Prostate gland (tissue), 2 donors: ENCODE measurements at regions not wholly inside any gene's neighbourhood (a gene's known extent, or its start where the extent isn't known, plus 50 kb on each side); places are given as distances from the start of the nearest gene placed in this dataset.
A peak's percentile ranks its signal among the peaks of the same experiment; 100 is the strongest.

Experiments
- DNase-seq: peaks from one replicate; pipeline ENCODE4 v3.0.0-alpha.2; 2019; ENCODE audit warnings: low spot score
- H3K27ac ChIP-seq, 2 donors: fragments of 200-600 bp; sonication (generic); 2 replicates each; pipeline ENCODE4 v1.5.1; 2017 to 2019
- H3K27me3 ChIP-seq: fragments of 200-600 bp; sonication (generic); replicated peaks from 2 replicates; pipeline ENCODE4 v1.5.1; 2019; ENCODE audit not compliant: insufficient read depth
- H3K36me3 ChIP-seq, 2 donors: fragments of 200-600 bp; sonication (generic); 1 replicate in 1 of 2; 2 replicates in 1 of 2; pipeline versions ENCODE4 v1.5.1 to v1.8.1; 2017 to 2019
- H3K4me1 ChIP-seq: fragments of 200-600 bp; sonication (generic); replicated peaks from 2 replicates; pipeline ENCODE4 v1.5.1; 2019
- H3K4me3 ChIP-seq, 2 donors: fragments of 200-600 bp; sonication (generic); 2 replicates each; pipeline ENCODE4 v1.5.1; 2017 to 2019
- H3K9me3 ChIP-seq: fragments of 200-600 bp; sonication (generic); 2 replicates; pipeline ENCODE4 v1.5.1; 2017
- POLR2A ChIP-seq: fragments of 450-650 bp; IDR thresholded peaks from one replicate; pipeline ENCODE4 v1.6.1; 2016; ENCODE audit warnings: antibody characterized with exemption, mild to moderate bottlenecking
- POLR2AphosphoS5 ChIP-seq: sonication (generic); formaldehyde crosslinking; IDR thresholded peaks from one replicate; pipeline ENCODE4 v1.6.1; 2017; ENCODE audit warnings: antibody characterized with exemption
- WGBS: methylation state at CpG from one replicate; pipeline ENCODE4 v1.1.5; 2018; 5-methylcytosine and 5-hydroxymethylcytosine counted together
- intact Hi-C: fragments of 100-400 bp; cut with DNase I; formaldehyde crosslinking; loops from one replicate; pipeline ENCODE4 v1.14.2; 2022
- TF ChIP-seq, protein P1 (sequence below), 4 experiments: fragments of 200-600 bp in 2 of 4; fragments of 450-650 bp in 2 of 4; sonication (generic) in 2 of 4; IDR thresholded peaks; 1 replicate in 3 of 4; 2 replicates in 1 of 4; pipeline ENCODE4 v1.5.1; 2016 to 2019; ENCODE audit warnings: antibody characterized with exemption in 4 of 4, mild to moderate bottlenecking in 2 of 4, moderate library complexity in 2 of 4

GRCh38 chr22:48945621-48946458 is 881.8 kb downstream of the BRD1 start:
- TF ChIP-seq POLR2A (no peak), POLR2AphosphoS5 (no peak)
- TF ChIP-seq, protein P1, sequence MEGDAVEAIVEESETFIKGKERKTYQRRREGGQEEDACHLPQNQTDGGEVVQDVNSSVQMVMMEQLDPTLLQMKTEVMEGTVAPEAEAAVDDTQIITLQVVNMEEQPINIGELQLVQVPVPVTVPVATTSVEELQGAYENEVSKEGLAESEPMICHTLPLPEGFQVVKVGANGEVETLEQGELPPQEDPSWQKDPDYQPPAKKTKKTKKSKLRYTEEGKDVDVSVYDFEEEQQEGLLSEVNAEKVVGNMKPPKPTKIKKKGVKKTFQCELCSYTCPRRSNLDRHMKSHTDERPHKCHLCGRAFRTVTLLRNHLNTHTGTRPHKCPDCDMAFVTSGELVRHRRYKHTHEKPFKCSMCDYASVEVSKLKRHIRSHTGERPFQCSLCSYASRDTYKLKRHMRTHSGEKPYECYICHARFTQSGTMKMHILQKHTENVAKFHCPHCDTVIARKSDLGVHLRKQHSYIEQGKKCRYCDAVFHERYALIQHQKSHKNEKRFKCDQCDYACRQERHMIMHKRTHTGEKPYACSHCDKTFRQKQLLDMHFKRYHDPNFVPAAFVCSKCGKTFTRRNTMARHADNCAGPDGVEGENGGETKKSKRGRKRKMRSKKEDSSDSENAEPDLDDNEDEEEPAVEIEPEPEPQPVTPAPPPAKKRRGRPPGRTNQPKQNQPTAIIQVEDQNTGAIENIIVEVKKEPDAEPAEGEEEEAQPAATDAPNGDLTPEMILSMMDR (IDR thresholded peaks at IDR 0.05): no peak
- H3K4me3 ChIP-seq: no peak overlapping the region
- peaks cover 3% of the 10 kb centered on the region for H3K27me3 ChIP-seq
- H3K9me3 ChIP-seq: no peaks in the 10 kb centered on the region
- peak; percentile 3 for DNase-seq
- no peaks in the 10 kb centered on the region for H3K4me1 ChIP-seq
- intact Hi-C loops: no loop called here
- 84% methylated on average over 21 of the region's 22 CpGs for WGBS
- H3K27ac ChIP-seq: no peak overlapping the region
- H3K36me3 ChIP-seq: no peaks in the 10 kb centered on the region

DNA sequence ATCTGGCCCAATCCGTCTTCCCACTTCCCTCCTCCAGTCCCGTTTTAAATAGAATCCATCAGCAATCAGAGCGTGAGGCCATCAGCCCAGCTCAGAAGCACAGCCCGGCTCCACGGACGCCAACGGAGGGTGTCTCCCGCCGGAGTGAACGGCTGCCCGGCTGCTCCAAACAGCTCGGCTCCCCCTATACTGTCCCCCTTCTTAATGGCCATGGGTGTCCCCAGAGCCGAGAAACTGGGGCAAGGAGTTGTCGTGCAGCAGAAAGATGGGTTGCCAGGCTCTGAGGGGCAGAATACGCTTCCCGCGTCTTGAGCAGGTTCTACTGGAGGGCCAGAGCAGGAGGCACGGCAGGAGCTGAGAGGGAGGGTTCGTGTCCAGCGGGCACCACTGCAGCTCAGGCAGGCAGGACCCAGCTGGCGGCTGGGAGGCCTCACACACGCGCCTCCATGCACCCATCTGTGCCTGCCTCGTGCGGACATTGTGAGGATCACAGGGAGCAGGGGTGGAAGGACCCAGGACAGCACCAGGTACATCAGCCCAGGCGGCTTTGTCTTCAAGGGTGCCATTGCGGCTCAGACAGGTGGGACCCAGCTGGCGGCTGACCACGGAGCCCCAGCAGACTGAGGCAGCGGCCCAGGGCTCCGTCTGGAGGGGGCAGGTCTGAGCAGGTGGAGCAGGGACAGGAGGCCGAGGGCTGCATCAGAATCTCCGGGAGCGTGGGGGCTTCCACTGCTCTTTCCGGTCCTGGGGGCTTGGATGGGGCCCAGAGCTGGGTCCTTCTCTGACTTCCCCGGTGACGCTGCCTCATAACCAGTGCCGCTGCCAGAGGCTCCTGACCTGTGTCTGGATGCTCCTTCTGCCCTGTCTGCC is 882.7 kb downstream of the BRD1 start:
- DNase-seq: no peak

GRCh38 chr22:48944433-48944750 is 883.3 kb downstream of the BRD1 start:
- Histone ChIP-seq H3K27me3 (no peaks in the 10 kb centered on the region), H3K4me3 (no peak overlapping the region), H3K9me3 (no peaks in the 10 kb centered on the region), H3K27ac (no peak overlapping the region), H3K4me1 (no peaks in the 10 kb centered on the region), H3K36me3 (no peaks in the 10 kb centered on the region)
- 86% methylated on average over 5 of the region's 5 CpGs for WGBS
- DNase-seq: no peak
- intact Hi-C loops: no loop called here
- no peak for TF ChIP-seq POLR2AphosphoS5
- no peak for TF ChIP-seq POLR2A

More for the DNA sequence above, 882.7 kb downstream of the BRD1 start:
- Histone ChIP-seq H3K27ac (no peak overlapping the region), H3K9me3 (no peaks in the 10 kb centered on the region), H3K27me3 (peaks cover under 1% of the 10 kb centered on the region), H3K4me3 (no peak overlapping the region), H3K4me1 (no peaks in the 10 kb centered on the region), H3K36me3 (no peaks in the 10 kb centered on the region)
- no peak for TF ChIP-seq POLR2AphosphoS5
- TF ChIP-seq POLR2A: no peak
- TF ChIP-seq, protein P1 (IDR thresholded peaks at IDR 0.05): no peak
- WGBS: 80% methylated on average over 27 of the region's 38 CpGs
- intact Hi-C loops: no loop called here

DNA sequence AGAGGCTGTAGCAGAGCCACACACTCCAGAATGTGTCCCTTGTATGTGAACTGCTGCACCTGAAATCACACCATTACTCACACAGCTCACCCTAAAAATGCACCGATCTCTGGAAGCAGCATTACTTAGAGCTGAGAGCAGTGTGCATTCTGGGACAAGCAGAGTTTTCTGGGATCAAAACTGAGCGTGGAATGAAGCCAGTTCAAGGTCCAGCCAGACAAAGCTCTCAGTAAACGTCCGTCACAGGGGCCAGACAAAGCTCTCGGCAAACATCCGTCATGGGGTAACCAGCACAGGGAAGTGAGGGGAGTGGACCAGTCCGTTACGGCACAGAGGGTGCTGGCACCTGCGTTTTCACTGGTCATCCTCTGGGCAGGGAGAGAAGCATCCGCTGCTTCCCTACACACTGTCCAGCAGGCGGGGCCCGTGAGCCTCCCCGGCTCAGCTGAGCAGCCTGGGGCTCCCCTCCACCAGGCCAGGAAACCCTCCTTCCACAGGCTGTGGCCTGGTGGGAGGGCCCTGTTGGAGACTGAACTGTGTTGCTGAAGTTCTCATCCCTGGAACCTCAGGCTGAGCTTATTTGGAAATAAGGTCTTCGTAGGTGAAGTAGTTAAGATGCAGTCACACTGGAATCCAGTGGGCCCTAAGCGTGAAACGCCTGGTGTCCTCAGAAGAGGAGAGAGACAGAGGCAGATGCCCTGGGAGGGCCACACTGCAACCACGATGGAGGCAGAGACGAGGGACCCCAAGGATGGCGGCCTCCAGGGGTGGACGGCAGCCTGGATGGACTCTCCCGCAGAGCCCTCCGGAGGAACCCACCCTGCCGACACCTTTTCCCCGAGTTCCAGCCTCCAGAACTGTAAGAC is 883.9 kb downstream of the BRD1 start:
- H3K36me3 ChIP-seq: no peaks in the 10 kb centered on the region
- H3K27ac ChIP-seq: no peak overlapping the region
- H3K9me3 ChIP-seq: no peaks in the 10 kb centered on the region
- H3K4me3 ChIP-seq: no peak overlapping the region
- intact Hi-C loops: no loop called here
- WGBS: 59% methylated on average over 24 of the region's 24 CpGs
- no peaks in the 10 kb centered on the region for H3K27me3 ChIP-seq
- no peaks in the 10 kb centered on the region for H3K4me1 ChIP-seq
- TF ChIP-seq POLR2A: no peak
- no peak for TF ChIP-seq POLR2AphosphoS5
- TF ChIP-seq, protein P1 (IDR thresholded peaks at IDR 0.05): peak in 3 of 4 experiments; percentile 10 to 22 (median 12)
- no peak for DNase-seq
